Choroid plexus epithelial cell (primary cell): ENCODE measurements at regions not wholly inside any gene's neighbourhood (a gene's known extent, or its start where the extent isn't known, plus 50 kb on each side); places are given as distances from the start of the nearest gene placed in this dataset.

Experiments used
- DNase-seq: peaks from one replicate; pipeline ENCODE4 v3.0.0-alpha.2; 2010; ENCODE audit warnings: low read depth
- H3K4me3 ChIP-seq: 2 replicates; pipeline ENCODE4 v1.5.1; 2011; ENCODE audit warnings: low read depth, mild to moderate bottlenecking, control low read depth, low read length, moderate library complexity
- TF ChIP-seq, protein P1 (sequence below): conservative IDR thresholded peaks from 2 replicates; pipeline ENCODE4 v1.5.1; 2011; ENCODE audit warnings: low read depth, mild to moderate bottlenecking, control low read depth, inconsistent platforms, low read length, moderate library complexity

DNA sequence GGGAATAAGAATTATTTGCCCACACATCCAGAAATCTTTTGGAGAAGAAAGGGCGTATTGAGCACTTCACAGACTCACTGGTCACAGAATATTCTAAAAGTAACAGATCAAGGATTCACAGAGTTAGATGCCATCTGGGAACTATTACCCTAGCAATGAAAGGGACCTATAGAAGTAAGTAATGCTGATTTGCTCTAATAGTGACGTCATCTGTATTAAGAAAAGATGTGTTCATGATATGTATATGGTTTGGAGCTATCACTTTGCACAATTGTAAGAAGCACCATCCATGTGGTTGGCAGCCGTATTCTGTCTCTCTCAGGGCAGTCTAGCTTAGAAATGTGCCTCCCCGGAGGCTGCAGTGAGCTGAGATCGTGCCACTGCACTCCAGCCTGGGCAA lies 52.8 kb upstream of the SV2C start:
- DNase-seq, result no peak
- TF ChIP-seq, protein P1, sequence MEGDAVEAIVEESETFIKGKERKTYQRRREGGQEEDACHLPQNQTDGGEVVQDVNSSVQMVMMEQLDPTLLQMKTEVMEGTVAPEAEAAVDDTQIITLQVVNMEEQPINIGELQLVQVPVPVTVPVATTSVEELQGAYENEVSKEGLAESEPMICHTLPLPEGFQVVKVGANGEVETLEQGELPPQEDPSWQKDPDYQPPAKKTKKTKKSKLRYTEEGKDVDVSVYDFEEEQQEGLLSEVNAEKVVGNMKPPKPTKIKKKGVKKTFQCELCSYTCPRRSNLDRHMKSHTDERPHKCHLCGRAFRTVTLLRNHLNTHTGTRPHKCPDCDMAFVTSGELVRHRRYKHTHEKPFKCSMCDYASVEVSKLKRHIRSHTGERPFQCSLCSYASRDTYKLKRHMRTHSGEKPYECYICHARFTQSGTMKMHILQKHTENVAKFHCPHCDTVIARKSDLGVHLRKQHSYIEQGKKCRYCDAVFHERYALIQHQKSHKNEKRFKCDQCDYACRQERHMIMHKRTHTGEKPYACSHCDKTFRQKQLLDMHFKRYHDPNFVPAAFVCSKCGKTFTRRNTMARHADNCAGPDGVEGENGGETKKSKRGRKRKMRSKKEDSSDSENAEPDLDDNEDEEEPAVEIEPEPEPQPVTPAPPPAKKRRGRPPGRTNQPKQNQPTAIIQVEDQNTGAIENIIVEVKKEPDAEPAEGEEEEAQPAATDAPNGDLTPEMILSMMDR, result no peak
- H3K4me3 ChIP-seq, result no peak overlapping the region

DNA sequence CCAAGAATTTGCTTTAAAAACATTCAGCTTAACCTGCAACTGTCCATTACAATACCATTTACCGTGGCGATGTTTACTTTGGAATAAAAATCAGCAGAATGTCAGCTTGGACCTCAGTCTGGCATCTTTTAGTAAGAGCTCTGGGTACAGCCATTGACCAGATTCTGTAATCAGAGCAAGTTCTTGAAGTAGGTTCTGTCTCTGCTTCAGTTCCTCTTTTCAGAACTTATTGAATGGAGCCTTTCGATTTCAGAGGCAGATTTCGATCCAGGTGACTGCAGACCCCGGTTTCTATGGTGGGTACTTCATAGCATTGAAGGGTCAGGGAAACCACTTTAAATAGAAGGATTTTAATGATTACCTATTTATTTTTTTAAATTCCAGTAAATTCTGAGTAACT lies 53.4 kb upstream of the SV2C start:
- DNase-seq, result no peak
- no peak overlapping the region for H3K4me3 ChIP-seq
- TF ChIP-seq, protein P1, result no peak

DNA sequence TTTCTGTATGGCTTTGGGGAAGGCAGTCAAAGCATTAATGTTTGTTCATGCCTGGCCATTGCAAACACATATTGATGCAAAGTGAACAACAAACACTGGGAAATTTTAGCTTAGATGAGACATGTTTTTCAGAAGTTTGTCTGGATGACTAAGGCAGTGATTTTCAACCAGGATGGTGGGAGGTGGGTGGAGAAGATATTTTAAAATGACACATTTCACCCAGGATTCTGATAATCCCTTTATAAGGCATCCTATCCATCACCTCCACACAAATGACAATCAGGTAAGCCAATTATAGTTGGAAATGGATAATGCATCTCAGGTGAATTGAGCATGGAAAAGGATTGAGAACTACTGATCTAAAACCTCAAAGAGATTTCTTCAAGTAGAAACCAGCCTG lies 57.4 kb upstream of the SV2C start:
- H3K4me3 ChIP-seq, result no peak overlapping the region
- DNase-seq, result no peak
- TF ChIP-seq, protein P1, result no peak

DNA sequence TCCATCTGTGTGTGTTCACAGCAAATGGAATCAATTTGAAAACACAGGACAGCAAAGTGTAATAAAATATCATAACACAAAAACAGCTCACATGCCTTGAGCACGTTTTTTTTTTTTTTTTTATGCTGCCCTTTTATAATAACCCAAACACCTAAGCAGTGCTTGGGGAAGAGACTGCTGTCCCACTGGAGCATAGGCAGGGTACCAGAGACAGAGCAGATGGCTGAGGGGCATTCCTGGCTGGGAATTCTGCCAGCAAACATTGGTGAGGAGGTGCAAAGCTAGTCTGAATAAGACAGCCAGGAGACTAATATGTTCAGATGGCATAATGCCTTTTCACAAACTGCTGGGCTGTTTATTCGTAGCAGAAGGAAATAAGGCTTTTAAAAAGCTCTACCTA lies 58.1 kb upstream of the SV2C start:
- DNase-seq, result no peak
- TF ChIP-seq, protein P1, result no peak
- H3K4me3 ChIP-seq, result no peak overlapping the region

DNA sequence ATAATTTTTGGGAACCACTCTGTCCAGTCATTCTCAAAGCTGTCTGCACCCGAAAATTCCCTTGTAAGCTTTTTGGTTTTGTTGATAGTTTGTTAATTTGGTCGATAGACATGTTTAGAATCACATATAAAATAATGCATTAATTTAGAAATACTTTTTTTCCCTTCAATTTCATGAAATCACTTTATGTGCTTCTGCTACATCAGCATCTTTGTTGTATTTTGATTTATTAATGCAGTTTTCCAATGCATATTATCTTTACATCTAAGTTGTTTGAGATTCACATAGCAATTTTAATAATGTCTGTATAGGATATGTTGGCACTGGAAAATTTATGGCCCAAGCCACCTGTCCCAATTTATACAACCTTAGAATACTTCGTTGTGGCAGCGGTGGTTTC lies 60.6 kb upstream of the SV2C start:
- no peak overlapping the region for H3K4me3 ChIP-seq
- no peak for DNase-seq
- TF ChIP-seq, protein P1, result no peak

DNA sequence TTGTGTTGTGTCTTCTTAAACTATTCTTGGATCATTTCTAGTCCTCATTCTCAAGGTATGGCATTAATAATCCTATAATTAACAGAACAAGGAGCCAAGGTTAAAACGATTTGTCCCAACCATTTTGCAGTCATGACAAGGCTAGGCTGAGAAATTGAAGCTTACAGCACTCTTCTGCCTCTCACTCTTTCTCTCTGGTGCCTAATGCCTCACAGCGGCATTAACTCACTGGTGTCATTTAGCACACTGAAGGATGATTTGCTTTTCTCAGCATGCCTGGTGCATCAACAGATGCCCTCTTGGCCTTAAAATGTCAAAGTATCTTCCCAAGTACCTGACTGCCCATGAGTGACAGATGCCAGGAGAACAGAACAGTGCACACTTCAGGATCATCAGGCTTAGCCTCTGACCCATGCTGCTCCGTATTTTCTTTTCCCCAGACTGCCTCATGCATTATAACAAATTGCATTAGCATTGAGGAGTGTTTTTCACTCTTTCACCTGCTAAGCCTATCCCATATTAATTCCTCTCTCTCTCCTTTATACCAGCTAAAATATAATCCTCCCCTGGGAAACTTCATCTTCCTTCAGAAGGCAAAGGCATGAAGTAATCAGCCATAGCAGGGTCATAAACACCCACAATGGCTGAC lies 61.1 kb upstream of the SV2C start:
- H3K4me3 ChIP-seq, result no peak overlapping the region
- TF ChIP-seq, protein P1, result no peak

DNA sequence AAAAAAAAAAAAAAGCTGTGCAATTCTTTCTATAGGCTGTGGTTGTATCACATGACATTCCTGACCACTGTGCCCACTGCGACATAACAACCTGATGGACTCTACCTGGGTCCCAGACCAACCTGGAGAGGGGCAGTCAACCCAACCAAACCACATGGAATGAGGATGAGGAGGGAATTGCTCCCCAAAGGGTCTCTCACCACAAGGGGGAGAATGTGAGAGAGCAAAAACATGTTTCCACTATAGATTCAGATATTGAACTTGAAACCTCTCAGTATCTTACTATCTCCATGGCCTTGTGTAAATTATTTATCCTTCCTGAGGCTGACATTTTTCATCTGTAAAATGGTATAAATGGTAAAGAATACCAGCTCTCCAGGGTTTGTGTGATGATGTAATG lies 66.9 kb upstream of the SV2C start:
- DNase-seq, result no peak
- TF ChIP-seq, protein P1, result peak; percentile 18
- H3K4me3 ChIP-seq, result no peak overlapping the region

More for the DNA sequence above, 61.1 kb upstream of the SV2C start:
- DNase-seq, result no peak
